ENCODE measurements at regions not wholly inside any gene's neighbourhood (a gene's known extent, or its start where the extent isn't known, plus 50 kb on each side); places are given as distances from the start of the nearest gene placed in this dataset.

- WGBS, 3 donors = 81 to 88% (median 81%) methylated on average over 9 of the region's 9 CpGs
- no peak overlapping the region for H3K27ac ChIP-seq
- H3K9me3 ChIP-seq = no peaks in the 10 kb centered on the region
- H3K27me3 ChIP-seq (ENCODE audit: insufficient read depth in 3 of 3, low read length in 2 of 3) = no peaks in the 10 kb centered on the region
- TF ChIP-seq CTCF (IDR thresholded peaks at IDR 0.05) = no peak
- no peak for DNase-seq
- intact Hi-C loops (cut with DNase I) = no loop called here
- no peaks in the 10 kb centered on the region for H3K36me3 ChIP-seq (ENCODE audit: insufficient read depth in 1 of 2, low read depth in 1 of 2)
- H3K4me3 ChIP-seq = no peak overlapping the region
- no peaks in the 10 kb centered on the region for H3K4me1 ChIP-seq
- no peak for ATAC-seq
Measured at GRCh38 chr2:59879700-59880131, 673.7 kb downstream of the BCL11A start.

- Histone ChIP-seq H3K4me3 (no peak overlapping the region), H3K36me3 (ENCODE audit: insufficient read depth in 1 of 2, low read depth in 1 of 2) (no peaks in the 10 kb centered on the region), H3K27ac (no peak overlapping the region), H3K9me3 (no peaks in the 10 kb centered on the region), H3K27me3 (ENCODE audit: insufficient read depth in 3 of 3, low read length in 2 of 3) (no peaks in the 10 kb centered on the region), H3K4me1 (no peaks in the 10 kb centered on the region)
- TF ChIP-seq CTCF (IDR thresholded peaks at IDR 0.05) = no peak
- ATAC-seq = no peak
- WGBS, 3 donors = 56 to 70% (median 58%) methylated on average over 5 of the region's 5 CpGs
- no peak for DNase-seq
- intact Hi-C loops (cut with DNase I) = no loop called here
Measured at GRCh38 chr2:59875836-59876235, 677.6 kb downstream of the BCL11A start.

- DNase-seq (no peak), ATAC-seq (no peak)
- Histone ChIP-seq H3K4me1 (no peaks in the 10 kb centered on the region), H3K36me3 (ENCODE audit: insufficient read depth in 1 of 2, low read depth in 1 of 2) (no peaks in the 10 kb centered on the region), H3K4me3 (no peak overlapping the region), H3K9me3 (no peaks in the 10 kb centered on the region), H3K27me3 (ENCODE audit: insufficient read depth in 3 of 3, low read length in 2 of 3) (no peaks in the 10 kb centered on the region), H3K27ac (no peak overlapping the region)
- WGBS, 3 donors = 69 to 91% (median 71%) methylated on average over 2 of the region's 2 CpGs
- no peak for TF ChIP-seq CTCF (IDR thresholded peaks at IDR 0.05)
- intact Hi-C loops (cut with DNase I) = no loop called here
Measured at GRCh38 chr2:59874971-59875755, 678.3 kb downstream of the BCL11A start.

GRCh38 chr2:59874361-59874760 is 679.1 kb downstream of the BCL11A start:
- DNase-seq (no peak), ATAC-seq (no peak)
- intact Hi-C loops (cut with DNase I) = no loop called here
- Histone ChIP-seq H3K4me1 (no peaks in the 10 kb centered on the region), H3K27ac (no peak overlapping the region), H3K9me3 (no peaks in the 10 kb centered on the region), H3K4me3 (no peak overlapping the region), H3K27me3 (ENCODE audit: insufficient read depth in 3 of 3, low read length in 2 of 3) (no peaks in the 10 kb centered on the region), H3K36me3 (ENCODE audit: insufficient read depth in 1 of 2, low read depth in 1 of 2) (no peaks in the 10 kb centered on the region)
- WGBS, 3 donors = 84 to 89% (median 84%) methylated on average over 7 of the region's 7 CpGs
- no peak for TF ChIP-seq CTCF (IDR thresholded peaks at IDR 0.05)

GRCh38 chr2:59871830-59872229 is 681.6 kb downstream of the BCL11A start:
- no peaks in the 10 kb centered on the region for H3K4me1 ChIP-seq
- H3K9me3 ChIP-seq = no peaks in the 10 kb centered on the region
- intact Hi-C loops (cut with DNase I) = no loop called here
- H3K27me3 ChIP-seq (ENCODE audit: insufficient read depth in 3 of 3, low read length in 2 of 3) = no peaks in the 10 kb centered on the region
- ATAC-seq = no peak
- no peak overlapping the region for H3K4me3 ChIP-seq
- no peak for DNase-seq
- TF ChIP-seq CTCF (IDR thresholded peaks at IDR 0.05) = no peak
- H3K27ac ChIP-seq = no peak overlapping the region
- H3K36me3 ChIP-seq (ENCODE audit: insufficient read depth in 1 of 2, low read depth in 1 of 2) = no peaks in the 10 kb centered on the region
- 43 to 53% (median 50%) methylated on average over 3 of the region's 3 CpGs for WGBS, 3 donors
